ENCODE measurements at regions not wholly inside any gene's neighbourhood (a gene's known extent, or its start where the extent isn't known, plus 50 kb on each side); places are given as distances from the start of the nearest gene placed in this dataset.
"Not testable (repeated sequence)": the region's sequence is repeated elsewhere in the genome, so short reads cannot be mapped to it uniquely, and the experiment has no call there.

DNA sequence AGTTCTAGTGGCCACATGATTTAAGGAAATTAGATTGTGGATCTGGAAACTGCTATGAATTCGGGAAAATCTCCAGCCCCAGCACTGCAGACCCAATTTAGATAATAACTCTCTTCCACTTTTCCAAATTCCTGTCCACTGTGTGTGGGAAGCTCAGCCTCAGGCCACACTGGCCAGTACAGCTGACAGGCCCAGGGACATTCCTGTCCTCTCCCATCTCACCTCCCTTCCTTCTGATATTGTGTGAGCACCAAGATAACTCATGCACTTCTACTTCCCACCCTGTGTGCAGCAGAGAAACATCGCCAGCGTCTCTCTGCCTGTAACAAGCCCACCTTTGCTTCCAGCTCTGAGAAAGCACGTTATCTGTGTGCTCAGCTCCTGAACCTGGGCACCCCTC lies 145.1 kb upstream of the RREB1 start:
- no peak for TF ChIP-seq CTCF (IDR thresholded peaks at IDR 0.05; ENCODE audit: control extremely low read depth, extremely low read depth)
- Histone ChIP-seq H3K4me1 (ENCODE audit: control insufficient read depth in 5 of 5, insufficient read depth in 5 of 5, low read length in 5 of 5) (no peaks in the 10 kb centered on the region), H3K36me3 (ENCODE audit: control insufficient read depth in 4 of 4, insufficient read depth in 4 of 4, low read length in 4 of 4) (no peaks in the 10 kb centered on the region), H3K27me3 (ENCODE audit: control insufficient read depth in 3 of 3, insufficient read depth in 3 of 3, low read length in 2 of 3) (no peaks in the 10 kb centered on the region), H3K4me3 (no peak overlapping the region), H3K9ac (ENCODE audit: insufficient read depth in 1 of 2, low read length in 2 of 2) (no peak overlapping the region), H3K9me3 (ENCODE audit: control insufficient read depth in 4 of 4, insufficient read depth in 3 of 4, low read length in 3 of 4) (no peaks in the 10 kb centered on the region), H3K27ac (ENCODE audit: low read depth in 1 of 2, low read length in 1 of 2) (no peak overlapping the region)
- DNase-seq: no peak
- 92 to 93% methylated on average over 4 of the region's 4 CpGs for WGBS, 2 donors
- ATAC-seq (ENCODE audit: insufficient read depth, low FRiP score): no peak

GRCh38 chr6:6963390-6963789 lies 144.4 kb upstream of the RREB1 start:
- H3K4me3 ChIP-seq; H3K9me3 ChIP-seq (ENCODE audit: control insufficient read depth in 4 of 4, insufficient read depth in 3 of 4, low read length in 3 of 4); H3K36me3 ChIP-seq (ENCODE audit: control insufficient read depth in 4 of 4, insufficient read depth in 4 of 4, low read length in 4 of 4); ATAC-seq (ENCODE audit: insufficient read depth, low FRiP score); H3K9ac ChIP-seq (ENCODE audit: insufficient read depth in 1 of 2, low read length in 2 of 2); H3K27ac ChIP-seq (ENCODE audit: low read depth in 1 of 2, low read length in 1 of 2); H3K4me1 ChIP-seq (ENCODE audit: control insufficient read depth in 5 of 5, insufficient read depth in 5 of 5, low read length in 5 of 5); DNase-seq; H3K27me3 ChIP-seq (ENCODE audit: control insufficient read depth in 3 of 3, insufficient read depth in 3 of 3, low read length in 2 of 3): not testable (repeated sequence)
- WGBS, 2 donors: 58 to 82% methylated on average over 7 of the region's 7 CpGs

DNA sequence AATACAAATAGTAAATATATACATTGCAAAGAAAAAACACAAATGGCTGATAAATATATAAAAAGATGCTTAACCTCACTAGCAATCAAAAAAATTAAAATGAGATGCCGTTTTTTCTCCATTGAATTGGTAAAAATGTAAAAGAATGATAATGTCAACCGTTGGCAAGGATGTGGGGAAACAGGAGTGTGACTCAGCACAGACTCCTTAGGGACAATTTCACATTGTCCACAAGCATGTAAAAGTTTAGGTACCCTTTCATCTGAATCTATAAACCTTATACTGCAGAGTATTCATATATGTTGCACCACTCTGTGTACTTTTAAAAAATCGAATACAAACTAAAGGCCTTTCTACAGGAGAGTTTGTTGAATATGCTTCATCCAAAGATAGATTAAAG lies 143.1 kb upstream of the RREB1 start:
- no peaks in the 10 kb centered on the region for H3K27me3 ChIP-seq (ENCODE audit: control insufficient read depth in 3 of 3, insufficient read depth in 3 of 3, low read length in 2 of 3)

DNA sequence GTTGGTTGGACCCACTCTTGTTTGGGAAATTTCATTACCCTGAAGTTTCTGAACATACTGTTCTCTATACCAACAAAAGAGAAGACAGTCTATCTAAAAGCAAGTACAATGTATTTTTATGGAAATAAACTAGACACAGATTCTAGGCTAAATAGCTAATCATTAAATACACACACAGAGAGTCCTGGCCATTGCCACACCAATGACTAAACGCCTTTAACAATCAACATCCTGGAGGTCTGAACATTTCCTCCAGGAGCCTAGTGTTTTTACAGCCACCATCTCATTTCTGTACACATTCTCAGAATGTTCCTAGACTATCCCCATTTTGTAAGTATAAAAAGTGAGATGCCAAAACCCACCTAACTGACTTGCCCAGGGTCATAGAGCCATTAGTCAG lies 141.6 kb upstream of the RREB1 start:
- no peak for TF ChIP-seq CTCF (IDR thresholded peaks at IDR 0.05; ENCODE audit: control extremely low read depth, extremely low read depth)
- no peaks in the 10 kb centered on the region for H3K36me3 ChIP-seq (ENCODE audit: control insufficient read depth in 4 of 4, insufficient read depth in 4 of 4, low read length in 4 of 4)
- WGBS, 2 donors: 76 to 79% methylated on average over 1 of the region's 1 CpG
- H3K9ac ChIP-seq (ENCODE audit: insufficient read depth in 1 of 2, low read length in 2 of 2): no peak overlapping the region
- H3K27me3 ChIP-seq (ENCODE audit: control insufficient read depth in 3 of 3, insufficient read depth in 3 of 3, low read length in 2 of 3): no peaks in the 10 kb centered on the region
- no peaks in the 10 kb centered on the region for H3K4me1 ChIP-seq (ENCODE audit: control insufficient read depth in 5 of 5, insufficient read depth in 5 of 5, low read length in 5 of 5)
- no peak overlapping the region for H3K27ac ChIP-seq (ENCODE audit: low read depth in 1 of 2, low read length in 1 of 2)
- ATAC-seq (ENCODE audit: insufficient read depth, low FRiP score) (no peak), DNase-seq (no peak)
- H3K4me3 ChIP-seq: no peak overlapping the region
- no peaks in the 10 kb centered on the region for H3K9me3 ChIP-seq (ENCODE audit: control insufficient read depth in 4 of 4, insufficient read depth in 3 of 4, low read length in 3 of 4)

More for the DNA sequence above, 143.1 kb upstream of the RREB1 start:
- no peak overlapping the region for H3K27ac ChIP-seq (ENCODE audit: low read depth in 1 of 2, low read length in 1 of 2)
- no peak overlapping the region for H3K9ac ChIP-seq (ENCODE audit: insufficient read depth in 1 of 2, low read length in 2 of 2)
- WGBS, 2 donors: 69 to 79% methylated on average over 3 of the region's 3 CpGs
- TF ChIP-seq CTCF (IDR thresholded peaks at IDR 0.05; ENCODE audit: control extremely low read depth, extremely low read depth): no peak
- no peak for DNase-seq
- H3K36me3 ChIP-seq (ENCODE audit: control insufficient read depth in 4 of 4, insufficient read depth in 4 of 4, low read length in 4 of 4): no peaks in the 10 kb centered on the region
- H3K9me3 ChIP-seq (ENCODE audit: control insufficient read depth in 4 of 4, insufficient read depth in 3 of 4, low read length in 3 of 4): no peaks in the 10 kb centered on the region
- H3K4me3 ChIP-seq: no peak overlapping the region
- ATAC-seq (ENCODE audit: insufficient read depth, low FRiP score): no peak
- H3K4me1 ChIP-seq (ENCODE audit: control insufficient read depth in 5 of 5, insufficient read depth in 5 of 5, low read length in 5 of 5): no peaks in the 10 kb centered on the region

Data from lung (tissue), 11 donors.